ENCODE measurements at regions not wholly inside any gene's neighbourhood (a gene's known extent, or its start where the extent isn't known, plus 50 kb on each side); places are given as distances from the start of the nearest gene placed in this dataset.

DNA sequence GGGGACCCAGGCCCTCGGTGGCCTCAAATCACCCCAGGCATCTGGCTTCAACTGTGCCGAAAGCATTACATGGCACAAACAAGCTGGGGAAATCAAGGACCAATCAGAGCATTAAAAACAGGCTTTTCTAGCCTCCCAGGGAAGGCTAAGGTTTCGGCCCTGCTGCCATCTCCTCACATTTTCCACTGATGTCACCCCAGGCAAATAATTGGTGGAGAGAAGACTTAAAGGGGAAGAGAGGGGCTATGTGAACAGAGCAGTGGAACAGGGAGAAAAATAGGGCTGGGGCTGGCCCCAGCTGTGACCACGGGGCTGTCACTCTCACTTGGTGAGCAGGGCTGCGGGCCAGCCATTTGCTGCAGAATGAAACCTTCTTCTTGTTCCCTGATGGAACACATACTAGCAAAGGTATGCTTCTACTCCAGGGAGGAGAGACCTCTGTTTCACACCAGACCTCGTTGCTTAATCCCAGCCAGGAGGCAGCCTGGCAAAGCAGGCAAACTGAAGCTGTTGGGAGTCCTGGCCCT lies 581.3 kb downstream of the SOX6 start:
- Histone ChIP-seq H3K14ac (ENCODE audit: insufficient read depth, low read length) (no peak overlapping the region), H3K9me3 (ENCODE audit: control insufficient read depth, low read depth, low read length) (no peaks in the 10 kb centered on the region), H3K4me2 (ENCODE audit: insufficient read depth, insufficient read length, low read length) (no peak overlapping the region), H3K23me2 (ENCODE audit: insufficient read length, low read depth, low read length, poor library complexity, severe bottlenecking) (no peaks in the 10 kb centered on the region), H3K79me1 (ENCODE audit: insufficient read depth, low read depth, low read length, poor library complexity, severe bottlenecking) (no peaks in the 10 kb centered on the region), H2AFZ (ENCODE audit: low read length) (no peak overlapping the region), H2BK5ac (ENCODE audit: insufficient read length, low read length) (no peak overlapping the region), H3K9ac (ENCODE audit: extremely low read depth, insufficient read length, low read length) (no peak overlapping the region), H4K20me1 (ENCODE audit: control insufficient read depth, insufficient read depth, insufficient read length) (no peaks in the 10 kb centered on the region), H3K4me1 (ENCODE audit: insufficient read depth, low read length) (no peaks in the 10 kb centered on the region), H4K91ac (ENCODE audit: insufficient read length, low read depth, low read length) (no peak overlapping the region), H3K23ac (ENCODE audit: insufficient read length, low read depth, low read length) (no peak overlapping the region), H4K8ac (replicated peaks; ENCODE audit: insufficient read length, low read depth, low read length) (no peak overlapping the region), H3T11ph (ENCODE audit: low read length) (no peak overlapping the region), H2AK5ac (ENCODE audit: insufficient read length, low read length) (no peak overlapping the region), H3K79me2 (ENCODE audit: insufficient read depth, low read length) (no peaks in the 10 kb centered on the region), H2BK12ac (ENCODE audit: insufficient read length, low read depth, low read length) (no peak overlapping the region), H2BK15ac (ENCODE audit: low read depth, low read length) (no peak overlapping the region), H2BK120ac (ENCODE audit: low read depth, low read length, poor library complexity, severe bottlenecking) (no peak overlapping the region), H3K56ac (ENCODE audit: insufficient read length, low read depth, low read length) (no peak overlapping the region), H3K4ac (ENCODE audit: low read depth, low read length) (no peak overlapping the region), H3K18ac (ENCODE audit: insufficient read length, low read depth, low read length) (no peak overlapping the region), H4K5ac (ENCODE audit: insufficient read length, low read depth, low read length) (no peak overlapping the region), H3K27ac (ENCODE audit: insufficient read length, low read depth, low read length) (no peak overlapping the region), H2BK20ac (ENCODE audit: low read depth, low read length, poor library complexity, severe bottlenecking) (no peak overlapping the region), H3K27me3 (ENCODE audit: insufficient read depth, low read length) (no peaks in the 10 kb centered on the region)
- H3K9me3 Mint-ChIP-seq = no peaks in the 10 kb centered on the region
- no peak overlapping the region for H3K4me3 Mint-ChIP-seq
- no peak overlapping the region; a peak in 1 of 7 replicates for H3K27ac Mint-ChIP-seq
- no peaks in the 10 kb centered on the region for H3K36me3 Mint-ChIP-seq (ENCODE audit: insufficient read depth in 1 of 3, low read depth in 3 of 3)
- TF ChIP-seq, protein P1, sequence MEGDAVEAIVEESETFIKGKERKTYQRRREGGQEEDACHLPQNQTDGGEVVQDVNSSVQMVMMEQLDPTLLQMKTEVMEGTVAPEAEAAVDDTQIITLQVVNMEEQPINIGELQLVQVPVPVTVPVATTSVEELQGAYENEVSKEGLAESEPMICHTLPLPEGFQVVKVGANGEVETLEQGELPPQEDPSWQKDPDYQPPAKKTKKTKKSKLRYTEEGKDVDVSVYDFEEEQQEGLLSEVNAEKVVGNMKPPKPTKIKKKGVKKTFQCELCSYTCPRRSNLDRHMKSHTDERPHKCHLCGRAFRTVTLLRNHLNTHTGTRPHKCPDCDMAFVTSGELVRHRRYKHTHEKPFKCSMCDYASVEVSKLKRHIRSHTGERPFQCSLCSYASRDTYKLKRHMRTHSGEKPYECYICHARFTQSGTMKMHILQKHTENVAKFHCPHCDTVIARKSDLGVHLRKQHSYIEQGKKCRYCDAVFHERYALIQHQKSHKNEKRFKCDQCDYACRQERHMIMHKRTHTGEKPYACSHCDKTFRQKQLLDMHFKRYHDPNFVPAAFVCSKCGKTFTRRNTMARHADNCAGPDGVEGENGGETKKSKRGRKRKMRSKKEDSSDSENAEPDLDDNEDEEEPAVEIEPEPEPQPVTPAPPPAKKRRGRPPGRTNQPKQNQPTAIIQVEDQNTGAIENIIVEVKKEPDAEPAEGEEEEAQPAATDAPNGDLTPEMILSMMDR (conservative IDR thresholded peaks at IDR 0.05) = no peak
- H3K4me1 Mint-ChIP-seq = peaks cover 0 to 12% of the 10 kb centered on the region in 2 experiments; a peak in 2 of 4 replicates
- DNase-seq = no peak
- WGBS (ENCODE audit: extremely low coverage, insufficient read length, low lambda C conversion rate) = no CpG with 5 or more reads among the region's 6 CpGs
- no peaks in the 10 kb centered on the region; the same call in 1 of the 2 replicates for H3K27me3 Mint-ChIP-seq (ENCODE audit: low read depth)

Measured in H9 (cell line).